Endothelial cell of umbilical vein (primary cell): ENCODE measurements at regions not wholly inside any gene's neighbourhood (a gene's known extent, or its start where the extent isn't known, plus 50 kb on each side); places are given as distances from the start of the nearest gene placed in this dataset.

Experiments used
- BruUV-seq: library from RNA; stranded (reverse); fragments of 400-500 nt; replicated peaks from 2 replicates; lab custom pipeline; 2021; lab: Mats Ljungman, UMichigan
- CTCF ChIA-PET: fragments of 300-600, 350-600 bp; sonication (Branson Sonifier 250); formaldehyde crosslinking; loops from one replicate; lab custom pipeline; 2021; ENCODE audit warnings: antibody characterized with exemption, inconsistent platforms; lab: Charles Lee
- POLR2A ChIA-PET: fragments of 300-600, 350-600 bp; sonication (Branson Sonifier 250); formaldehyde crosslinking; loops from one replicate; lab custom pipeline; 2021; ENCODE audit warnings: antibody characterized with exemption, inconsistent platforms; lab: Charles Lee
- DNase-seq: peaks from one replicate; pipeline ENCODE4 v3.0.0-alpha.2; 2011; ENCODE audit warnings: low read depth, low spot score
- FAIRE-seq: peaks from 2 replicates; lab custom pipeline; 2011; peaks lifted over from hg19 to GRCh38; lab: Jason Lieb, UNC
- H2AFZ ChIP-seq: 2 replicates; pipeline ENCODE4 v1.6.0; 2012; ENCODE audit warnings: low read depth, low read length, control low read depth, inconsistent platforms
- H3K27ac ChIP-seq: 2 replicates; pipeline ENCODE4 v1.5.1; 2011; ENCODE audit warnings: low read depth, mild to moderate bottlenecking, control low read depth, low read length, moderate library complexity; ENCODE audit not compliant: insufficient read depth
- H3K27me3 ChIP-seq, 2 experiments: 2 replicates each; pipeline versions ENCODE4 v1.6.0 to v1.6.1; 2011; ENCODE audit warnings: low read length in 2 of 2, mixed read lengths in 1 of 2; ENCODE audit not compliant: control insufficient read depth in 2 of 2, insufficient read depth in 2 of 2
- H3K36me3 ChIP-seq, 2 experiments: 2 replicates in 1 of 2; 3 replicates in 1 of 2; pipeline ENCODE4 v1.5.1; 2011; ENCODE audit warnings: low read length in 2 of 2, mild to moderate bottlenecking in 1 of 2, moderate library complexity in 1 of 2; ENCODE audit not compliant: control insufficient read depth in 2 of 2, insufficient read depth in 2 of 2; ENCODE audit errors: extremely low read depth in 1 of 2
- H3K4me1 ChIP-seq: 3 replicates; pipeline ENCODE4 v1.5.1; 2011; ENCODE audit warnings: mild to moderate bottlenecking, low read length; ENCODE audit not compliant: control insufficient read depth, insufficient read depth; ENCODE audit errors: extremely low read depth
- H3K4me2 ChIP-seq: 2 replicates; pipeline ENCODE4 v1.6.1; 2011; ENCODE audit warnings: low read length, control low read depth, mixed read lengths; ENCODE audit not compliant: insufficient read depth
- H3K4me3 ChIP-seq, 3 experiments: fragments of 200-600 bp in 1 of 3; sonication (generic), shearing (Covaris generic) in 1 of 3; replicated peaks in 1 of 3; 2 replicates each; pipeline ENCODE4 v1.5.1; 2011 to 2016; ENCODE audit warnings: control low read depth in 3 of 3, low read length in 3 of 3, mild to moderate bottlenecking in 2 of 3, inconsistent platforms in 1 of 3, low read depth in 1 of 3, moderate library complexity in 1 of 3; ENCODE audit not compliant: insufficient read depth in 1 of 3
- H3K79me2 ChIP-seq: 2 replicates; pipeline ENCODE4 v1.6.0; 2012; ENCODE audit warnings: low read length, inconsistent platforms; ENCODE audit not compliant: control insufficient read depth, insufficient read depth
- H3K9ac ChIP-seq: replicated peaks from 2 replicates; pipeline ENCODE3; 2011; ENCODE audit warnings: low read length, control low read depth; ENCODE audit not compliant: insufficient read depth; ENCODE audit errors: extremely low read depth
- H3K9me1 ChIP-seq: replicated peaks from 3 replicates; pipeline ENCODE4 v1.6.0; 2011; ENCODE audit warnings: mild to moderate bottlenecking, low read length; ENCODE audit not compliant: control insufficient read depth, insufficient read depth; ENCODE audit errors: extremely low read depth
- H3K9me3 ChIP-seq: replicated peaks from 2 replicates; pipeline ENCODE4 v1.5.1; 2012; ENCODE audit warnings: low read length, inconsistent platforms; ENCODE audit not compliant: control insufficient read depth, insufficient read depth
- H4K20me1 ChIP-seq: replicated peaks from 2 replicates; pipeline ENCODE3; 2011; ENCODE audit warnings: mild to moderate bottlenecking, low read length; ENCODE audit not compliant: control insufficient read depth, insufficient read depth; ENCODE audit errors: extremely low read depth
- EZH2 ChIP-seq: IDR thresholded peaks from 2 replicates; pipeline ENCODE4 v1.6.1; 2012; ENCODE audit warnings: borderline replicate concordance, low read depth, mild to moderate bottlenecking, moderate library complexity, low read length, inconsistent platforms; ENCODE audit not compliant: severe bottlenecking
- FOS ChIP-seq: IDR thresholded peaks from 2 replicates; pipeline ENCODE4 v1.6.1; 2011; ENCODE audit warnings: mild to moderate bottlenecking, low read length, moderate library complexity, borderline replicate concordance; ENCODE audit not compliant: insufficient read depth
- JUN ChIP-seq: IDR thresholded peaks from 2 replicates; pipeline ENCODE4 v1.6.1; 2011; ENCODE audit warnings: borderline replicate concordance, low read depth; ENCODE audit not compliant: insufficient read length, insufficient read depth
- MYC ChIP-seq: IDR thresholded peaks from one replicate; pipeline ENCODE4 v1.6.1; 2011; ENCODE audit warnings: mild to moderate bottlenecking, low read depth, low read length
- POLR2A ChIP-seq: IDR thresholded peaks from 2 replicates; pipeline ENCODE4 v1.6.1; 2012; ENCODE audit warnings: low read depth, mild to moderate bottlenecking, control low read depth, low read length
- POLR2AphosphoS5 ChIP-seq: IDR thresholded peaks from 2 replicates; pipeline ENCODE4 v1.6.1; 2012; ENCODE audit warnings: low read depth, mild to moderate bottlenecking, control low read depth, low read length, moderate library complexity; ENCODE audit not compliant: insufficient read depth
- dilution Hi-C: fragments of 300-500 bp; cut with MboI; formaldehyde crosslinking; loops from one replicate; pipeline ENCODE4 v1.15.0; 2019; ENCODE audit warnings: low sequenced_read_pairs; ENCODE audit not compliant: extremely low pct_ligation_motif_present
- intact Hi-C: fragments of 100-400 bp; cut with micrococcal nuclease; formaldehyde crosslinking; loops from one replicate; pipeline ENCODE4 v1.10.0; 2022
- TF ChIP-seq, protein P1 (sequence below), 2 donors: IDR thresholded peaks; 1 replicate in 1 of 2; 2 replicates in 1 of 2; pipeline ENCODE4 v1.5.1; 2011; ENCODE audit warnings: low read length in 2 of 2, mild to moderate bottlenecking in 2 of 2, moderate library complexity in 2 of 2, control low read depth in 1 of 2, inconsistent platforms in 1 of 2, low read depth in 1 of 2; ENCODE audit not compliant: insufficient read depth in 1 of 2; ENCODE audit errors: extremely low read depth in 1 of 2

DNA sequence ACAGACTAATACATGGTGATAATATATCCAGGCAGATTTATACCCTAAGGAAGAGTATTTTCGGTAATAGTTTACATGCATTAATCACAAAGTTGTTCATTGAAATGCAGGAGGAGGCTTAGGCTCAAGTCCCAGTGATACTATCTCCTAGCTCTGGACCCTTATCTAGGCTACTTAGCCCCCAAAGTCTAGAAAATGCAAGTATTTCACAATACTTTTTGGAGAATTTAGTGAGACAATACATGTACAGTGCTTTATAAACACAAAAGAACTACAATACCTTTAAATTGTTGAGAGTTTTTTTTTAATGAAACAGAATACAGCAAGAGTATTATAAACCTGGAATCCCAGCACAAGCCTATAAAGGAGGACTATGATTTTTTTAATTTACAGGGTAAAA is 473.9 kb downstream of the HS3ST3B1 start:
- intact Hi-C loops = no loop called here
- H4K20me1 ChIP-seq = no peaks in the 10 kb centered on the region
- no peak overlapping the region for H3K27ac ChIP-seq
- BruUV-seq = no TSS peak
- ChIA-PET POLR2A (no interaction called here), CTCF (no interaction called here)
- H3K36me3 ChIP-seq = no peaks in the 10 kb centered on the region
- no peaks in the 10 kb centered on the region for H3K27me3 ChIP-seq
- no peaks in the 10 kb centered on the region for H3K9me1 ChIP-seq
- no peak overlapping the region for H2AFZ ChIP-seq
- H3K4me1 ChIP-seq = no peaks in the 10 kb centered on the region
- dilution Hi-C loops = no loop called here
- TF ChIP-seq POLR2AphosphoS5 = no peak
- no peak for TF ChIP-seq POLR2A
- no peak for TF ChIP-seq EZH2
- TF ChIP-seq, protein P1, sequence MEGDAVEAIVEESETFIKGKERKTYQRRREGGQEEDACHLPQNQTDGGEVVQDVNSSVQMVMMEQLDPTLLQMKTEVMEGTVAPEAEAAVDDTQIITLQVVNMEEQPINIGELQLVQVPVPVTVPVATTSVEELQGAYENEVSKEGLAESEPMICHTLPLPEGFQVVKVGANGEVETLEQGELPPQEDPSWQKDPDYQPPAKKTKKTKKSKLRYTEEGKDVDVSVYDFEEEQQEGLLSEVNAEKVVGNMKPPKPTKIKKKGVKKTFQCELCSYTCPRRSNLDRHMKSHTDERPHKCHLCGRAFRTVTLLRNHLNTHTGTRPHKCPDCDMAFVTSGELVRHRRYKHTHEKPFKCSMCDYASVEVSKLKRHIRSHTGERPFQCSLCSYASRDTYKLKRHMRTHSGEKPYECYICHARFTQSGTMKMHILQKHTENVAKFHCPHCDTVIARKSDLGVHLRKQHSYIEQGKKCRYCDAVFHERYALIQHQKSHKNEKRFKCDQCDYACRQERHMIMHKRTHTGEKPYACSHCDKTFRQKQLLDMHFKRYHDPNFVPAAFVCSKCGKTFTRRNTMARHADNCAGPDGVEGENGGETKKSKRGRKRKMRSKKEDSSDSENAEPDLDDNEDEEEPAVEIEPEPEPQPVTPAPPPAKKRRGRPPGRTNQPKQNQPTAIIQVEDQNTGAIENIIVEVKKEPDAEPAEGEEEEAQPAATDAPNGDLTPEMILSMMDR (IDR thresholded peaks at IDR 0.05; ENCODE audit: extremely low read depth in 1 of 2, insufficient read depth in 1 of 2, low read depth in 1 of 2, low read length in 2 of 2) = no peak
- no peak for TF ChIP-seq JUN
- DNase-seq = no peak
- H3K9me3 ChIP-seq = peaks cover 4% of the 10 kb centered on the region
- no peak overlapping the region for H3K9ac ChIP-seq
- FAIRE-seq = no peak
- no peak overlapping the region for H3K4me2 ChIP-seq
- no peaks in the 10 kb centered on the region for H3K79me2 ChIP-seq
- H3K4me3 ChIP-seq = no peak overlapping the region

DNA sequence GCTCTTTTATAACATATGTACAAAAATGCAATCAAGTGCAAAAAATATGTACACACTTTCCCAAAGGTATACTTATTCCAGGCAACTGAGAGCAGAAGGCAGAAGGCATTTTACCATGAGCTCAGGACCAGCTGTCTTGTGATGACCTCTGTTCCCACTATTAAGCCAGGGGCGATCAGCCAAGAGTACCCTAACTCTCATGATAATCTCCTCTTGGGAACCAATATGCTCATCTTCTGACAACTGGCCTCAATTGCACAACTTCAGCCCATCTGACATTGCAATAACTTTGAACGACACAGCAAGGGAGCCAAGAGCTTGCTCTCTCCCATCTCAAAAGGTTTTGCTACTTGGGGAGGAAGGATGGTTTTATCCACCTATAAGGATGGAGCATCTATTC is 471.9 kb downstream of the HS3ST3B1 start:
- intact Hi-C loops (no loop called here), dilution Hi-C loops (no loop called here)
- H3K79me2 ChIP-seq = no peaks in the 10 kb centered on the region
- ChIA-PET CTCF (no interaction called here), POLR2A (no interaction called here)
- no TSS peak for BruUV-seq
- no peak overlapping the region for H3K4me3 ChIP-seq
- FAIRE-seq (no peak), DNase-seq (no peak)
- no peak overlapping the region for H3K4me2 ChIP-seq
- no peak for TF ChIP-seq POLR2AphosphoS5
- TF ChIP-seq JUN = no peak
- TF ChIP-seq FOS = no peak
- no peak for TF ChIP-seq MYC
- no peak overlapping the region for H3K27ac ChIP-seq
- no peaks in the 10 kb centered on the region for H3K36me3 ChIP-seq
- H2AFZ ChIP-seq = no peak overlapping the region
- no peaks in the 10 kb centered on the region for H3K9me1 ChIP-seq
- no peak overlapping the region for H3K9ac ChIP-seq
- no peaks in the 10 kb centered on the region for H3K27me3 ChIP-seq
- peaks cover 4% of the 10 kb centered on the region for H3K9me3 ChIP-seq
- no peaks in the 10 kb centered on the region for H4K20me1 ChIP-seq
- no peaks in the 10 kb centered on the region for H3K4me1 ChIP-seq
